ENCODE measurements at regions not wholly inside any gene's neighbourhood (a gene's known extent, or its start where the extent isn't known, plus 50 kb on each side); places are given as distances from the start of the nearest gene placed in this dataset.

DNA sequence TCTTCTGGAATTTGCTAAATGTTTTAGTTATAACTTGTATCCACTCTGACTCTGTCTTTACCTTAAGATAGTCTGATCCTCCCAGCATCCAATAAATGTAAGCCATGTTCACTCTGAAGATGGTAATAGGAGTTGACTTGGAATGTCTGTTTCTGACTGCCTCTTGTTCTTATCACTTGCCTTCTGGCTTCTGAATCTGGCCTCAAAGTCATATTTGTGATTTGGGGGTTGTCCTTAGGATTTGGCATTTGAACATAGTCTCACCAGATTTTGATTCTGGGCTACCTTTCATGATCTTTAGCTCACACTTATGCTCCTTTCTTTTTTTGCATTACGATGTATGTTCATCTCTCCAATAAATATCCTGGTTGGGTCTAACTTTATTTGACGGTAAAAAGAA, 247.0 kb downstream of the SH2D4B start:
- TF ChIP-seq, protein P1, sequence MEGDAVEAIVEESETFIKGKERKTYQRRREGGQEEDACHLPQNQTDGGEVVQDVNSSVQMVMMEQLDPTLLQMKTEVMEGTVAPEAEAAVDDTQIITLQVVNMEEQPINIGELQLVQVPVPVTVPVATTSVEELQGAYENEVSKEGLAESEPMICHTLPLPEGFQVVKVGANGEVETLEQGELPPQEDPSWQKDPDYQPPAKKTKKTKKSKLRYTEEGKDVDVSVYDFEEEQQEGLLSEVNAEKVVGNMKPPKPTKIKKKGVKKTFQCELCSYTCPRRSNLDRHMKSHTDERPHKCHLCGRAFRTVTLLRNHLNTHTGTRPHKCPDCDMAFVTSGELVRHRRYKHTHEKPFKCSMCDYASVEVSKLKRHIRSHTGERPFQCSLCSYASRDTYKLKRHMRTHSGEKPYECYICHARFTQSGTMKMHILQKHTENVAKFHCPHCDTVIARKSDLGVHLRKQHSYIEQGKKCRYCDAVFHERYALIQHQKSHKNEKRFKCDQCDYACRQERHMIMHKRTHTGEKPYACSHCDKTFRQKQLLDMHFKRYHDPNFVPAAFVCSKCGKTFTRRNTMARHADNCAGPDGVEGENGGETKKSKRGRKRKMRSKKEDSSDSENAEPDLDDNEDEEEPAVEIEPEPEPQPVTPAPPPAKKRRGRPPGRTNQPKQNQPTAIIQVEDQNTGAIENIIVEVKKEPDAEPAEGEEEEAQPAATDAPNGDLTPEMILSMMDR (IDR thresholded peaks at IDR 0.05): no peak
- no peak for TF ChIP-seq EZH2 (IDR thresholded peaks at IDR 0.05; ENCODE audit: borderline replicate concordance, insufficient read depth, low read depth, low read length, poor library complexity, severe bottlenecking)

Measured in B cell (primary cell).